Pancreas (tissue), 10 donors: ENCODE measurements at regions not wholly inside any gene's neighbourhood (a gene's known extent, or its start where the extent isn't known, plus 50 kb on each side); places are given as distances from the start of the nearest gene placed in this dataset.

Experiments
- ATAC-seq, 4 donors: fragments of 200-7000 bp; cut with Tn5 transposase; one replicate each; pipeline versions ENCODE4 v1.8.0 to v1.9.1; 2020; ENCODE audit warnings: mild to moderate bottlenecking in 4 of 4, moderate library complexity in 4 of 4
- DNase-seq, 6 donors: peaks; one replicate each; pipeline ENCODE4 v3.0.0-alpha.2; 2020
- FAIRE-seq: peaks from 2 replicates; lab custom pipeline; 2012; peaks lifted over from hg19 to GRCh38; lab: Jason Lieb, UNC
- H3K27ac ChIP-seq, 4 donors: fragments of 200-600 bp; sonication (generic); 1 replicate in 3 of 4; 2 replicates in 1 of 4; pipeline versions ENCODE4 v1.5.0 to v1.8.0; 2020
- H3K27me3 ChIP-seq, 4 donors: fragments of 200-600 bp; one replicate each; pipeline ENCODE4 v1.8.0; 2021
- H3K36me3 ChIP-seq, 3 donors: fragments of 200-600 bp; sonication (generic) in 1 of 3; one replicate each; pipeline versions ENCODE4 v1.5.0 to v1.8.0; 2020 to 2021
- H3K4me1 ChIP-seq, 3 donors: fragments of 200-600 bp; one replicate each; pipeline ENCODE4 v1.8.0; 2021
- H3K4me3 ChIP-seq, 4 donors: fragments of 200-600 bp; sonication (generic) in 2 of 4; one replicate each; pipeline versions ENCODE4 v1.5.0 to v1.8.0; 2020 to 2021
- H3K9me3 ChIP-seq, 4 donors: fragments of 200-600 bp; one replicate each; pipeline ENCODE4 v1.8.0; 2021
- CTCF ChIP-seq, 4 donors: fragments of 200-600 bp; sonication (generic) in 3 of 4; IDR thresholded peaks; one replicate each; pipeline versions ENCODE4 v1.5.0 to v1.8.0; 2021; ENCODE audit warnings: antibody characterized with exemption in 4 of 4
- WGBS, 2 donors: extraction: QIAGEN DNeasy Blood & Tissue Kit; methylation state at CpG; one replicate each; pipeline ENCODE4 v1.1.7; 2013; 5-methylcytosine and 5-hydroxymethylcytosine counted together
- intact Hi-C, 3 donors: fragments of 100-400 bp; cut with DNase I; formaldehyde crosslinking; loops; one replicate each; pipeline versions ENCODE4 v1.11.1 to v1.14.2; 2022
- donor health status: healthy with polysubstance abuse.
- donor health status: DM: no; HTN: no; CAD: no; lungs with moderate emphysema.
- donor health status: DM: no; HTN: no; CAD: no.
- donor health status: control.
- donor health status: control.
- donor health status: Bipolar disorder and iron deficiency.
- donor health status: DM: yes; HTN: yes; CAD: no.
- donor health status: DM: no; HTN: no; CAD: no.
- donor health status: DM: no; HTN: no; CAD: no.
- donor health status: DM: yes; HTN: yes; CAD: no.

- FAIRE-seq (no peak), ATAC-seq (no peak), DNase-seq (no peak)
- Histone ChIP-seq H3K36me3 (no peaks in the 10 kb centered on the region), H3K27me3 (no peaks in the 10 kb centered on the region), H3K9me3 (no peaks in the 10 kb centered on the region), H3K4me1 (no peaks in the 10 kb centered on the region), H3K27ac (no peak overlapping the region), H3K4me3 (no peak overlapping the region)
- TF ChIP-seq CTCF (IDR thresholded peaks at IDR 0.05), result no peak
- intact Hi-C loops, result no loop called here
- WGBS, 2 donors, result 78 to 81% methylated on average over 1 of the region's 1 CpG
Measured at GRCh38 chr4:85398276-85398675, 76.7 kb upstream of the ARHGAP24 start.

- Histone ChIP-seq H3K4me3 (no peak overlapping the region), H3K27me3 (no peaks in the 10 kb centered on the region), H3K4me1 (no peaks in the 10 kb centered on the region), H3K9me3 (no peaks in the 10 kb centered on the region), H3K27ac (no peak overlapping the region), H3K36me3 (no peaks in the 10 kb centered on the region)
- no peak for TF ChIP-seq CTCF (IDR thresholded peaks at IDR 0.05)
- 88 to 95% methylated on average over 2 of the region's 2 CpGs for WGBS, 2 donors
- intact Hi-C loops, result no loop called here
- ATAC-seq, result no peak
- no peak for FAIRE-seq
- no peak for DNase-seq
Measured at GRCh38 chr4:85399270-85399669, 75.7 kb upstream of the ARHGAP24 start.

GRCh38 chr4:85402371-85402770 is 72.6 kb upstream of the ARHGAP24 start:
- H3K27ac ChIP-seq, result no peak overlapping the region
- no peaks in the 10 kb centered on the region for H3K4me1 ChIP-seq
- ATAC-seq, result peak in 3 of 4 donors; percentile 45 to 55 (median 51)
- DNase-seq, result no peak
- no peaks in the 10 kb centered on the region for H3K27me3 ChIP-seq
- no peak for FAIRE-seq
- no peak for TF ChIP-seq CTCF (IDR thresholded peaks at IDR 0.05)
- H3K4me3 ChIP-seq, result no peak overlapping the region
- no peaks in the 10 kb centered on the region for H3K36me3 ChIP-seq
- intact Hi-C loops, result no loop called here
- H3K9me3 ChIP-seq, result no peaks in the 10 kb centered on the region
- 81 to 83% methylated on average over 3 of the region's 3 CpGs for WGBS, 2 donors

GRCh38 chr4:85406185-85406584 is 68.8 kb upstream of the ARHGAP24 start:
- Histone ChIP-seq H3K4me3 (no peak overlapping the region), H3K4me1 (no peaks in the 10 kb centered on the region), H3K9me3 (no peaks in the 10 kb centered on the region), H3K27me3 (no peaks in the 10 kb centered on the region), H3K27ac (no peak overlapping the region), H3K36me3 (no peaks in the 10 kb centered on the region)
- intact Hi-C loops, result no loop called here
- ATAC-seq (no peak), DNase-seq (no peak), FAIRE-seq (no peak)
- 80 to 85% methylated on average over 2 of the region's 2 CpGs for WGBS, 2 donors
- no peak for TF ChIP-seq CTCF (IDR thresholded peaks at IDR 0.05)

- WGBS, 2 donors, result 78 to 83% methylated on average over 3 of the region's 3 CpGs
Measured at GRCh38 chr4:85407546-85407945, 67.4 kb upstream of the ARHGAP24 start.

More at GRCh38 chr4:85407546-85407945, 67.4 kb upstream of the ARHGAP24 start:
- intact Hi-C loops, result no loop called here
- no peak for TF ChIP-seq CTCF (IDR thresholded peaks at IDR 0.05)
- DNase-seq (no peak), FAIRE-seq (no peak), ATAC-seq (no peak)
- H3K9me3 ChIP-seq, result no peaks in the 10 kb centered on the region
- H3K36me3 ChIP-seq, result no peaks in the 10 kb centered on the region
- H3K4me1 ChIP-seq, result no peaks in the 10 kb centered on the region
- H3K27ac ChIP-seq, result no peak overlapping the region
- H3K4me3 ChIP-seq, result no peak overlapping the region
- no peaks in the 10 kb centered on the region for H3K27me3 ChIP-seq
